ENCODE measurements at regions not wholly inside any gene's neighbourhood (a gene's known extent, or its start where the extent isn't known, plus 50 kb on each side); places are given as distances from the start of the nearest gene placed in this dataset.

DNA sequence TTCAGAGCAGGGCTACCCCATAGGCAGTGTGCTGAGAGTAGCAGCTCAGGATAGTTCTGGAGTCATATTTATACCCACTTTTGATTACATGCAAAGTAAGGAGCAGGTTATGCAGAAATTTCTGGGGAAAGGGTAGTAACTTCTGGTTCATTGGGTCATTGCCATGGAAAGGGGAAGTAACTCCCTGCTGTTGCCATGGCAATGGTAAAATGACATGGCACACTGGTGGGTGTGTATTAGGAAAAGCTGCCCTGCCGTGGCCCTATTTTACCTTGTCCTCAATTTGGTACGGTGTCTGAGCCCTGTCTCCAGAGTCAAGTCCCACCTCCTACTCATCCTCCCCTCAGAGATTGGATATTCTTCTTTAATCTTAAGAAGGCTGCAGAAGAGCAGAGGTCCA is 526.7 kb upstream of the TYRP1 start:
- Histone ChIP-seq H3K27me3 (ENCODE audit: control insufficient read depth in 1 of 2, insufficient read depth in 2 of 2, low read length in 1 of 2) (no peaks in the 10 kb centered on the region), H3K36me3 (ENCODE audit: control insufficient read depth in 1 of 2, insufficient read depth in 2 of 2, low read length in 1 of 2) (no peaks in the 10 kb centered on the region), H3K9me3 (ENCODE audit: control insufficient read depth, low read length) (no peaks in the 10 kb centered on the region), H3K4me1 (ENCODE audit: control insufficient read depth in 1 of 2, insufficient read depth in 2 of 2, low read length in 2 of 2) (no peaks in the 10 kb centered on the region), H3K27ac (ENCODE audit: low read depth in 1 of 2, low read length in 2 of 2) (no peak overlapping the region), H3K4me3 (ENCODE audit: low read length in 2 of 2) (no peak overlapping the region)
- intact Hi-C loops (cut with DNase I) = no loop called here
- no peak for DNase-seq
- no peak for ATAC-seq (ENCODE audit: low FRiP score)
- 79 to 85% methylated on average over 2 of the region's 2 CpGs for WGBS, 2 donors

- ATAC-seq (ENCODE audit: low FRiP score) = no peak
- Histone ChIP-seq H3K27ac (ENCODE audit: low read depth in 1 of 2, low read length in 2 of 2) (no peak overlapping the region), H3K27me3 (ENCODE audit: control insufficient read depth in 1 of 2, insufficient read depth in 2 of 2, low read length in 1 of 2) (no peaks in the 10 kb centered on the region), H3K4me1 (ENCODE audit: control insufficient read depth in 1 of 2, insufficient read depth in 2 of 2, low read length in 2 of 2) (no peaks in the 10 kb centered on the region), H3K9me3 (ENCODE audit: control insufficient read depth, low read length) (no peaks in the 10 kb centered on the region), H3K4me3 (ENCODE audit: low read length in 2 of 2) (no peak overlapping the region), H3K36me3 (ENCODE audit: control insufficient read depth in 1 of 2, insufficient read depth in 2 of 2, low read length in 1 of 2) (no peaks in the 10 kb centered on the region)
- DNase-seq = no peak
- intact Hi-C loops (cut with DNase I) = no loop called here
- 85 to 93% methylated on average over 1 of the region's 1 CpG for WGBS, 2 donors
Observed at GRCh38 chr9:12170456-12170855, 522.7 kb upstream of the TYRP1 start.

GRCh38 chr9:12178634-12179033 is 514.6 kb upstream of the TYRP1 start:
- Histone ChIP-seq H3K4me3 (ENCODE audit: low read length in 2 of 2) (no peak overlapping the region), H3K4me1 (ENCODE audit: control insufficient read depth in 1 of 2, insufficient read depth in 2 of 2, low read length in 2 of 2) (no peaks in the 10 kb centered on the region), H3K9me3 (ENCODE audit: control insufficient read depth, low read length) (no peaks in the 10 kb centered on the region), H3K36me3 (ENCODE audit: control insufficient read depth in 1 of 2, insufficient read depth in 2 of 2, low read length in 1 of 2) (no peaks in the 10 kb centered on the region), H3K27me3 (ENCODE audit: control insufficient read depth in 1 of 2, insufficient read depth in 2 of 2, low read length in 1 of 2) (no peaks in the 10 kb centered on the region), H3K27ac (ENCODE audit: low read depth in 1 of 2, low read length in 2 of 2) (no peak overlapping the region)
- DNase-seq = no peak
- 54 to 65% methylated on average over 1 of the region's 1 CpG for WGBS, 2 donors
- no peak for ATAC-seq (ENCODE audit: low FRiP score)
- intact Hi-C loops (cut with DNase I) = no loop called here

DNA sequence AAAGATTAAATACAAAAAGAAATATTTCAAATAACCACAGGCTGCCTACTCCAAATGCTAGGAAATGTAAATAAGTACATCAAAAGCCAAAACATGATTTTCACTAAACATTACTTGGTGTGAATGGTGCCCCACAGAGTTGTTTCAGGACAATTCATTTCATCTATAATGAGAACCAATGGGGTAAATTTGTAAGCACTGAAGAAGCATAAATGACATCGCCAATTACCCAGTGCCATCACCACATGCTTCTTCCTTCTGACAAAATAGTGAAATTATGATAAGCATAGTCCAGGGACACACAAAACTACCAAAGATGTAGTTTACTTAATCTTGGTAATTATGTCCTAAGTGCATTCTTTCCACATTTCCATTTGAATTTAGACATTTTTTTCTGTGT is 510.4 kb upstream of the TYRP1 start:
- ATAC-seq (ENCODE audit: low FRiP score) (no peak), DNase-seq (no peak)
- intact Hi-C loops (cut with DNase I) = no loop called here
- Histone ChIP-seq H3K27ac (ENCODE audit: low read depth in 1 of 2, low read length in 2 of 2) (no peak overlapping the region), H3K36me3 (ENCODE audit: control insufficient read depth in 1 of 2, insufficient read depth in 2 of 2, low read length in 1 of 2) (no peaks in the 10 kb centered on the region), H3K4me1 (ENCODE audit: control insufficient read depth in 1 of 2, insufficient read depth in 2 of 2, low read length in 2 of 2) (no peaks in the 10 kb centered on the region), H3K9me3 (ENCODE audit: control insufficient read depth, low read length) (no peaks in the 10 kb centered on the region), H3K27me3 (ENCODE audit: control insufficient read depth in 1 of 2, insufficient read depth in 2 of 2, low read length in 1 of 2) (no peaks in the 10 kb centered on the region), H3K4me3 (ENCODE audit: low read length in 2 of 2) (no peak overlapping the region)
- WGBS, 2 donors = 95 to 97% methylated on average over 1 of the region's 1 CpG

- no peaks in the 10 kb centered on the region for H3K9me3 ChIP-seq (ENCODE audit: control insufficient read depth, low read length)
- DNase-seq = no peak
- no peak for ATAC-seq (ENCODE audit: low FRiP score)
- H3K4me1 ChIP-seq (ENCODE audit: control insufficient read depth in 1 of 2, insufficient read depth in 2 of 2, low read length in 2 of 2) = no peaks in the 10 kb centered on the region
- intact Hi-C loops (cut with DNase I) = no loop called here
- H3K27ac ChIP-seq (ENCODE audit: low read depth in 1 of 2, low read length in 2 of 2) = no peak overlapping the region
- no peak overlapping the region for H3K4me3 ChIP-seq (ENCODE audit: low read length in 2 of 2)
- 52 to 62% methylated on average over 3 of the region's 3 CpGs for WGBS, 2 donors
- H3K27me3 ChIP-seq (ENCODE audit: control insufficient read depth in 1 of 2, insufficient read depth in 2 of 2, low read length in 1 of 2) = no peaks in the 10 kb centered on the region
- no peaks in the 10 kb centered on the region for H3K36me3 ChIP-seq (ENCODE audit: control insufficient read depth in 1 of 2, insufficient read depth in 2 of 2, low read length in 1 of 2)
Observed at GRCh38 chr9:12183321-12183720, 509.9 kb upstream of the TYRP1 start.

DNA sequence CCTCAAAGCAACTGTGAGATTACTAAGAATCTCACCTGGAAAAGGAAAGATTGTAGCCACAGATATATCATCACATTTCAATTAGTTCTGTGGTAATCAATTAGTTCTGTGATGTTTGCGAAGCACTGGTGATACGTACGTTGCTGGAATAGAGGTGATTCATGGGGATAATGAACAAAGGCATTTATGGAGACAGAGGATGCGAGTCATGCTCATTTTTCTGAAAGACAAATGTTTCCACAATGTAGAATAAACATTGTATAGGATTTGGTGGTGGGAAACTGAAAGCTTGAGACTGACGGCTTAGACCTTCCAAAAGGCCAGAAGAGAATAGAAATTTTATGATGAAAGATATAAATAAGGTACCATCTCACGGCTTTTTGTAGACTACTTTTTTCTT is 507.3 kb upstream of the TYRP1 start:
- WGBS, 2 donors = 27 to 47% methylated on average over 6 of the region's 6 CpGs
- no peaks in the 10 kb centered on the region for H3K4me1 ChIP-seq (ENCODE audit: control insufficient read depth in 1 of 2, insufficient read depth in 2 of 2, low read length in 2 of 2)
- H3K27ac ChIP-seq (ENCODE audit: low read depth in 1 of 2, low read length in 2 of 2) = no peak overlapping the region
- ATAC-seq (ENCODE audit: low FRiP score) = no peak
- intact Hi-C loops (cut with DNase I) = no loop called here
- no peak overlapping the region for H3K4me3 ChIP-seq (ENCODE audit: low read length in 2 of 2)
- no peaks in the 10 kb centered on the region for H3K9me3 ChIP-seq (ENCODE audit: control insufficient read depth, low read length)
- no peaks in the 10 kb centered on the region for H3K36me3 ChIP-seq (ENCODE audit: control insufficient read depth in 1 of 2, insufficient read depth in 2 of 2, low read length in 1 of 2)
- H3K27me3 ChIP-seq (ENCODE audit: control insufficient read depth in 1 of 2, insufficient read depth in 2 of 2, low read length in 1 of 2) = no peaks in the 10 kb centered on the region
- DNase-seq = no peak

DNA sequence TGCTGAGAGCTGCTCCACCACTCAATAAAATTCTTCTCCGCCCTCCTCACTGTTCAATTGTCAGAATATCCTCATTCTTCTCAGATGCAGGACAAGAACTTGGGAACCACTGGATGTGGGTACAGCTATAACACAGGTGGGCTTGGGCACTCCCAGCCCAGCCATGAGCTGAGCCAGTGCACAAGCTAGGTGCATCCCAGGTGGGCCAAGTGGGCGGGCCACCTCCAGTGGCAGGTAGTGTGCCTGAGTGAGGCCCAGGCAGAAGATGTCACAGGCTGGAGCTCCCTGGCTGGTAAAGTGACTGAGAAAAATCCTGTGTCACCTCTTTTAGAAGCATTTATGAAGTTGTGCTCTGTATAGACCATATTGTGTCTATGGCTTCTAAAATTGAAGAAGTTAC is 501.6 kb upstream of the TYRP1 start:
- Histone ChIP-seq H3K4me3 (ENCODE audit: low read length in 2 of 2) (no peak overlapping the region), H3K36me3 (ENCODE audit: control insufficient read depth in 1 of 2, insufficient read depth in 2 of 2, low read length in 1 of 2) (no peaks in the 10 kb centered on the region), H3K27ac (ENCODE audit: low read depth in 1 of 2, low read length in 2 of 2) (no peak overlapping the region), H3K9me3 (ENCODE audit: control insufficient read depth, low read length) (no peaks in the 10 kb centered on the region), H3K27me3 (ENCODE audit: control insufficient read depth in 1 of 2, insufficient read depth in 2 of 2, low read length in 1 of 2) (no peaks in the 10 kb centered on the region), H3K4me1 (ENCODE audit: control insufficient read depth in 1 of 2, insufficient read depth in 2 of 2, low read length in 2 of 2) (no peaks in the 10 kb centered on the region)
- 88 to 91% methylated on average over 2 of the region's 2 CpGs for WGBS, 2 donors
- no peak for DNase-seq
- intact Hi-C loops (cut with DNase I) = no loop called here
- ATAC-seq (ENCODE audit: low FRiP score) = no peak

- Histone ChIP-seq H3K4me3 (ENCODE audit: low read length in 2 of 2) (no peak overlapping the region), H3K4me1 (ENCODE audit: control insufficient read depth in 1 of 2, insufficient read depth in 2 of 2, low read length in 2 of 2) (no peaks in the 10 kb centered on the region), H3K9me3 (ENCODE audit: control insufficient read depth, low read length) (no peaks in the 10 kb centered on the region), H3K27ac (ENCODE audit: low read depth in 1 of 2, low read length in 2 of 2) (no peak overlapping the region), H3K36me3 (ENCODE audit: control insufficient read depth in 1 of 2, insufficient read depth in 2 of 2, low read length in 1 of 2) (no peaks in the 10 kb centered on the region), H3K27me3 (ENCODE audit: control insufficient read depth in 1 of 2, insufficient read depth in 2 of 2, low read length in 1 of 2) (no peaks in the 10 kb centered on the region)
- ATAC-seq (ENCODE audit: low FRiP score) (no peak), DNase-seq (no peak)
- WGBS, 2 donors = 42 to 59% methylated on average over 2 of the region's 2 CpGs
- intact Hi-C loops (cut with DNase I) = no loop called here
Observed at GRCh38 chr9:12194731-12195130, 498.5 kb upstream of the TYRP1 start.

GRCh38 chr9:12195456-12195855 is 497.7 kb upstream of the TYRP1 start:
- Histone ChIP-seq H3K27ac (ENCODE audit: low read depth in 1 of 2, low read length in 2 of 2) (no peak overlapping the region), H3K4me3 (ENCODE audit: low read length in 2 of 2) (no peak overlapping the region), H3K4me1 (ENCODE audit: control insufficient read depth in 1 of 2, insufficient read depth in 2 of 2, low read length in 2 of 2) (no peaks in the 10 kb centered on the region), H3K27me3 (ENCODE audit: control insufficient read depth in 1 of 2, insufficient read depth in 2 of 2, low read length in 1 of 2) (no peaks in the 10 kb centered on the region), H3K36me3 (ENCODE audit: control insufficient read depth in 1 of 2, insufficient read depth in 2 of 2, low read length in 1 of 2) (no peaks in the 10 kb centered on the region), H3K9me3 (ENCODE audit: control insufficient read depth, low read length) (no peaks in the 10 kb centered on the region)
- DNase-seq = no peak
- ATAC-seq (ENCODE audit: low FRiP score) = no peak
- intact Hi-C loops (cut with DNase I) = no loop called here
